GM21390 (cell line): ENCODE measurements at regions not wholly inside any gene's neighbourhood (a gene's known extent, or its start where the extent isn't known, plus 50 kb on each side); places are given as distances from the start of the nearest gene placed in this dataset.

Source experiments
- ATAC-seq: cut with Tn5 transposase; IDR thresholded peaks from one replicate; pipeline ENCODE4 v1.9.1; 2021; ENCODE audit not compliant: unreplicated experiment

DNA sequence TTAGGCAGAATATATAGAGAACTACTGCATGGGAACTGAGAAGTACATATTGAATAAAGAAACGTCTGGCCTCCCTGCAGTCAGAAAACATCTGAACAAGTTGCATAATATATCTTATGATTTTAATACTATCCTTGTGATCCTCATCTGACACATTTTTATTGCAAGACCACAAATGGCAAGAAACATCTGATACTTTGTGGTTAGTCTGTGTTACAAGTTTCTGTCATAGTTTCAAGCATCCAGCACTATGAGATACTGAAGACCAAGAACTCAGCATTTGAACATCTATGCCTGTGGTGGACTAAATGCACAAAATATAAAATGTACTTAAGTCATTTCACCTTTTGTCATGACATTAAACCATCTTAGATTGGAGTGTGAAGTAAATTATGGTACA is 1175.8 kb upstream of the MIR17HG start:
- ATAC-seq, result no peak

DNA sequence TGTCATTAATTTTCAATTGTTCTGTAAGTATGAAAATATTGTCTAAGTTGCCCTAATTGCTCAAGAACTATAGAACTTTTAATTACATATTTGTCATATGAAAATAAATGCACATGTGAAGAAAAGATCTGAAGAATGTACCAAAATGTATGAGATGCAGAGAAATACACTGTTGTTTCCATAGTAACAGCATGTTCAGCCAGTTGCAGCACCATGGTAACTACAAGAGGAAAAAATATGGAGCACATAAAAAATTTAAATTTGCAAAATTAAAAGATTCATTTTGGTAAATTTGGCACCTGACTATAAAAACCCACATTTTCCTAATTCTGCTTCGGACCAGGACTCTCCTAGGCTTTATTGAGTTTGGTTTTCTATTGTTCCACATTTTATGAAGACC is 1170.0 kb upstream of the MIR17HG start:
- no peak for ATAC-seq

DNA sequence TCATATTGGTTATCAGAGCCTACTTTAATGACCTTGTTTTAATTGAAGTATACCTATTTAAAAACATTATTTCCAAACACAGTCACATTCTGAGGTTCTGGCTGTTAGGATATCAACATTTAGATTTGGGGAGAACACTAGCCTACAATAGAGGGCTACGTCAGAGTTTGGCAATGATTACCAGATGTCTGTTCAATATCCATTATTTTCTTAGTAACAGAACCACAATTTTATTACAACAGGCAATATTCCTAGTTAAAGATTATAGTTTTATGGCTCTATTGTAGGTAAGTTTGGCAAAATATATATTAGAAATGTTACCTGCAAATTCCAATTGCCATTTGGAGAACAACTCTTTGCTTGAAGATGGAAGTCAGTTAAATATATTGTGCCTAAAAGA is 1163.1 kb upstream of the MIR17HG start:
- no peak for ATAC-seq

DNA sequence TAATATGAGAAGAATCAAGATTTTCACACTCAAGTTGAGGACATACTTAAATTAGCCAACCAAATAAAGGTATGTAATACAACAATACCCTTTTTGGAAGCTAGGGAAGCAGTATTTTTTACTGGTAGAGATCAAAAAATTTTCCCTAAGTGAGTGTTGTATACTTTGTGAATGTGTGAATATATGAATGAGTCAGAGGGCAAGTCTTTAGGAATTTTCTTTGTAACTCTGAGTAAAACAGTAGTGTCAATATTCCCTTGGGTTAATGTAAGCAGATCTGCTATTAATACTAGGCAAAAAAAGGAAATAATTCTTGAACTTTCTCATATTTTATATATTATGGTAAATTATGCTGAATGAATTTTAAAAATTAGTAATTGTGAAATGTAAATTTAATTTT is 1161.8 kb upstream of the MIR17HG start:
- no peak for ATAC-seq

DNA sequence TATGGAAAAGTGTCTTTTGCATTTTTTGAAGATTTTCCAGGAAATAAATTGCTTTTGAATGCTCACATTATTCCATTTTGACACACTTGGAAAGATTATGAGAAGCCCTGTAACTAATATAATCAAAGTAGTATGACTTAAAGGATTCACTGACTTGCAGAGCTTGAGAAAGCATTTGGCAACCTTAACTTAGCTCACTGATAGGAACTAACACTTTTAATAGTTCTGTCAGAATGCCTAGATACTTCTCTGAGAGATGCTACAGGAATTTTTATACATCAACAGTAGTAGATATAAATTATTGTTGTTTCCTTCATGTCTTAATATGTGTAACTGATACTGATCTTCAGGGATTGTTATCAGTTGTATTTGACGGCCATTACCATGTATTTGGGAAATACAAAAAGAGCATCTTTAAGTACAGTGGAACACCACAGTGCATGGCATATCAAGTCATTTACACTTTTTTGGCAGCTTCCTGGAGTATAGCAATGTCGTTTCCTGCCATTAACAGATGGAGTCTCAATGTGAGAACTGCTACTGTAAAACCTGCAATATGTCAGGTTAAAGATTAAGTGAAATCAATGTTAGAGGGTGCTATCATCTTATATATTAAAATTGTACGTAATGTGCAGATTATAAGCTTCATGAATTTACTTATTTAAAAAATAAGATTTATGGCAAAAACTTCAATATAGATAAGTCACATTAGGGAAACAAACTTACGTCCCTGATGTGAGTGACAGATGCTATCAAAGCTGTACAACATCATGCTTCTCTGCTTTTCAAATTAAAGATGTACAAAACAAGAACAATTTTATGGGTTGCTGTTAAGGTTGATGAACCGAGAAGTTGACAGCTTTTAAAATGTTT is 1159.8 kb upstream of the MIR17HG start:
- no peak for ATAC-seq

DNA sequence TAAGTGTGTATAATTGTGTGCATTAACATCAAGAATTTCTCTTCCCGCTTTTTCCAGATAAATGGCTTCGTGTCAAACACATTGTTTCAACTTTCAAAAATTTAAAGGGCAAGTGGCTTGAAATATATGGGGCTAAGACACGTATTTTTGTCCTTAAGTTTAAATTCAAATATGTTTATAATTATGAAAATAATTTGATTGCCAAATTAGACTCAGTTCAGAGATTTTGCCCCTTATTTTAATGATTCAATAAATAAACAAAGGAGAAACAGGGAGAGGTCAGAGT is 1159.2 kb upstream of the MIR17HG start:
- ATAC-seq, result no peak

DNA sequence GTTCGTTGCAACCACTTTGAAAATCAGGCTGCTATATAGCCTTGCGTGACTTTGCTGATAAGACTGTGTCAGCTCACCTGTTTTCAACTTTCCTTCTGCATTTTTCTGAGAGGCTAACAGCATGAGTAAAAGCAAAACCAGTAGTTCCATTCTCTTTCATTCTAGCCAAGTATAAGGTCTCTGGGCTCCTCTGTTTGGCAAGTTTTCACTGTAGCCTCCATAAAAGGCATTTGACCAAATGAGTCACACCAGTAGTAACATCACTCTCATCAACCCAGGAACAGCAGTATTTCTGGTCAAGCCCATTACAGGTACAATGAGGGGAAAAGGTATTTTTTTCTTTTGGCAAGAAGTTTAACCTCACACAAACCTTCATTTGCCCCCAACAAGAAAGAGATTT is 1149.8 kb upstream of the MIR17HG start:
- ATAC-seq, result peak; percentile 38

DNA sequence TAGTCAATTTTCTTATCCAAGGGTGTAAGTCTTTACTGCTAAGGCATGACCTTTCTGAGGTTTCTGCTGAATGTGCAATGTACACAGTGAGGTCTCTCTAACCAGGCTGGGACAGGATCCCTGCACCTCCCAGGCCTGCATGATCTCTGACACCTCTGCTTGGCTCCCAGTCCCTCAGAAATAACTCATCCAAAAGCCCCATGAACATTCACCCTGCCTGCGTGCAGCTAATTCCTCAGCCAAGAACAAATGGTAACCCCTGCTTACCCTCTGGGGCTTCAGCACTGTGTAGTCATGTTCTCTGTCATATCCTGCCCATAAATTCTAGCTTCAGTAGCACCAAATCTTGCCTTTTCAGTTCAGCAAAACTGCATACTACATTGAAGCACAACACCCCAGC is 1146.3 kb upstream of the MIR17HG start:
- no peak for ATAC-seq

DNA sequence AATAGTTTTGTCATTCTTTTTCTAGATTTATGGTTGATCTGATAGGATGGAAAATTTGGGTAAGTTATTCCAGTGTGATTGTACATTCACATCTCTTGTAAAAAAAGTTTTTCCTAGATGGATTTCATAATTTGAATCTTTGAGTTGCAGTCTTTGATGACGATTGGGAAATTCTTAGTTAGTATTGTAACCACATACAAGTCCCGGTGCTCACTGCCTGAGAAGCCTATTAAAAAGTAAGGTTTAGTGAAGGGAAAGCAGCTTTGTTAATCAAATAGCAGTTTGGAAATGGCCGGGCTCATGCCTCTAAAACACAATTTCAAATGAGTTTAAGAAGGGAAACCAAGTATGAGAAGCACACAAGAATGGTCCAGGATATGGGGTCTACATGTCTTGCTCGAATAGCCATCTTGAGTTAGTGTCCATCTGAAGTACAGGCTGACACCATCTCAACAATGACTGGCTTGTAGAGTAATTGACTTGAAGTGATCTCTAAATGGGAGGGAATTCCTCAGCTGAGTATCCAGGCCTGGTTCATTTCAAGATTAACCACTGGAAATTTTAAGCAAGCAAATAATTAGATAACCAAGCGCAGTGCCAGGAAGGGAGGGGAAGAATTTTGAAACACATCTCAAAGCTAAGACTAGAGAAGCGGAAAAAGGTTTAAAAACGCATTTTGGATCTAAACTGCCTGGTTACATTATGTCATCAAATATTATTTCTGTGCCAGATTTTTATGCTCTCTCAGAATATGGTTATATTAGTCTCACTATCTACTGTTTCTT is 1145.6 kb upstream of the MIR17HG start:
- no peak for ATAC-seq

DNA sequence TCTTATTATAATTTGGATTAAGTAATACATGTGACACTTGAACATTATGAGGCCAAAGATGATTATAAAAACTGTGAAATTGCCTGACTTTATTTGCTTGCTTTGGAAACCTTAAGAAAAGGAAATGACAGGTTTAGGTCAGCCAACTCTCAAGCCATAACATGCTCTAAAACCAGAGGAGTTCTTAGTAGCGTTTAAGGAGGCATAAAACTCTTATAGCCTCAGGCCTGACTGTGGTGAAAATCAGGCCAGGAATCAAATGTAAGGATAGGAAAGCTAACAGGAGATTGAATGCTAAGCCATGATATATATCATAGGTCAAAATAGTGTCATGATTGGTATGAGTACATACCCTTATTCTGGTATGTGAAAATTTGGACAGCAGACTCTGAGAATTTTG is 1142.4 kb upstream of the MIR17HG start:
- ATAC-seq, result no peak

DNA sequence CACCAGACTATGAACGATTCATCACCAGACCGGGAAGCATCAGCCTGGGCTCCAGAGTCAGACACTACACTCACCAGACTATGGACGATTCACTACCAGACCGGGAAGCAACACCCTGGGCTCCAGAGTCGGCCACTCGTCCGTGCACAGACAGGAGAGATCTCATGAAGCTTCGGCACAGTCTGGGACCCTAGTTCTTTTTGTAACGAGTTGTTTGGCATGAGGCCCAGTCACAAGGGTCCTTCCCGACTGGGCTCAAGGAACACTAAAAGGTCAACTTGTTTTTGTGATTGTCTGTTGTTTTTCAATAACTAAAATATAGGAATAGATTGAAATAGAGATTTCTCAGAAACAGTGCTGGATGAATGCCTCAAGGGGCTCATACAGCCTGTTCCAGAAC is 1141.6 kb upstream of the MIR17HG start:
- no peak for ATAC-seq

DNA sequence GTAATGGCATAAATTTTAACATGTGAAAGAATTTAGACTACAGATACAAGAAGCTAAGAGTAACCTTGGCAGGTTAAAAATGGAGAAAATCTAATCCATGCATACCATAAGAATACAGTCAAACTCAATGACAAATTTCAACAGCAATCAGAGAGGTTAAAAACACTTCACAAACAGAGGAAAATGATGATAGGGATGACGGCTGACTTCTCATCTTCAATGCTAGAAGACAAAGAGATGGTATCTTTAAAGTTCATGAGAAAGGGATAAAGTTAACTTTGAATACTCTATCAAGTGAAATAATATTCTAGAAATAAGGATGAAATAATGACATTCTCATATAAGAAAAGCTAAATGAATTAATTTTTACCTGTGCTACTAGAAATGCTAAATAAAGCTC is 1130.2 kb upstream of the MIR17HG start:
- no peak for ATAC-seq

DNA sequence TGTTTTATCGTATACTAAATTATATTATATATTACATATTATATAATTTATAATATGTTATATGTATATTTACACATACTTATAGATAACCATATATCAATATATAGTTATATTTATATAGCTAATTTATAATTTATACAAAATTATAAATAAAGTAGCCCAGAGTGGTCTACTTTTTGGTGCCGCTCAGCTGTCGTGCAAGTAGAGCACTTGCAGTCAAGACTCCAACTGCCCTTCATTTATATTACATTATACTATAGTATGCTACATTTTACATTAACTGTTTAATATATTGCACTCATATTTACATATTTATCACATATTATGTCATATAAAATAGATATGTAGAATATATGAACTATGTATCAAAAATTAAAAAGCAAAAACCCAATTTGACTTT is 1124.7 kb upstream of the MIR17HG start:
- no peak for ATAC-seq

DNA sequence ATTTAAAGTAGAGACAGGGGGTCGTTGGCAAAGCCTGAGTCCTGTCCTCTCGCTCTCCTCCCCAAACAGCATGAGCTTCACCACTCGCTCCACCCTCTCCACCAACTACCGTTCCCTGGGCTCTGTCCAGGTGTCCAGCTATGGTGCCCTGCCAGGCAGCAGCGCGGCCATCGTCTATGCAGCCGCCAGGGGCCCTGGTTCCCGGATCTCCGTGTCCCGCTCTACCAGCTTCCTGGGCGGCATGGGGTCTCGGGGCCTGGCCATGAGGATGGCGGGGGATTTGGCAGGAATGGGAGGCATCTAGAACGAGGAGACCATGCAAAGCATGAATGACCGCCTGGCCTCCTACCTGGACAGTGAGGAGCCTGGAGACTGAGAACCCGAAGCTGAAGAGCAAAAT is 1117.2 kb upstream of the MIR17HG start:
- no peak for ATAC-seq

DNA sequence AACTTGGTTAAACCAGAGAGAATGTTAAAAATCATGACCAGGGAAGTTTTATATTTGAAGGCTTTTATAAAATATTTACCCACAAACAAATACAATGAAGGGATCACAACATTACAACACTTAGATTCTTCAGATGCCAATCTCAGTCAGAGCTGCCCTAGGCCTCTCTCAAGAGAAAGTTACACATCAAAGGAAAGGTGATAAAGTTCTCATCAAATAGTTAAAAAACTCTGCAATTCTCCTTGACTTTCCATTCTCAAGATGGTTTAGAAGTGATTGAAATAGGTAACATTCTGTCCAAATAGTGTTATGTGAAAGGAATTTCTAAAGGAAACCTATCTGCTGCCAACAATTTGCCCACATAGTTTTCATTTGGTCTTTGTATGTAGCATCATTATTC is 1115.2 kb upstream of the MIR17HG start:
- ATAC-seq, result no peak

DNA sequence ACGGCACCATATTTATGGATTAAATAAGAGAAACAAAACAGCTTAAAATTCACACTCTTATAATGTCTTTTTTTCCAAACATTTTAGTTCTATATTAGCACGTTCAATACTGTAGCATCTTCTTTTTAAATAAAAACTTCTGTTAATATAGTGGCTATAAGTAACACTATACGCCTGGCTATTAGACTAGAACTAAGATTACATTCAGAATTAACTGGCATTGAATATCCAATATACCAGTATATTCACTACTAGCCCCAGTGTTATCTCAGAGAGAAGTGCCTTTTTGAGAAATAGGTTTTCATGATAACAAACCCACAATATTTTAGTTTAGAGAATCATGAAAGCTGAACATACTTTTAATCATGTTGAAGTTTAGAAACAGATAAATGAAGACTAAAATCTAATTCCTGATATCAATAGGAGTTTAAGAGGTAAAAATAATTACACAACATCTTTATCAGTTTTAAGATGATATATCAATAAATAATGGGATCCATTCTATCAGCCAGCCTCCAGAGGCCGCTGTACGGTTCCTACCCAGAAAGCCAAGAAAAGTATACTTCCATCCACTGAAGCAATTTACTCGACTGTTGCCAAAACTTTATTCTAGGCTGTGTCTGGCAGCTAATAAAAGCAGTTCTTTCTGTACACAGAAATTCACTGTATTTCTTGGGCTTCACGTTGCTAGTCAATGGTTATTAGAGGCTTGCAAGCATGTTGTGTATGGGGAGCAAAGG is 1113.4 kb upstream of the MIR17HG start:
- no peak for ATAC-seq

DNA sequence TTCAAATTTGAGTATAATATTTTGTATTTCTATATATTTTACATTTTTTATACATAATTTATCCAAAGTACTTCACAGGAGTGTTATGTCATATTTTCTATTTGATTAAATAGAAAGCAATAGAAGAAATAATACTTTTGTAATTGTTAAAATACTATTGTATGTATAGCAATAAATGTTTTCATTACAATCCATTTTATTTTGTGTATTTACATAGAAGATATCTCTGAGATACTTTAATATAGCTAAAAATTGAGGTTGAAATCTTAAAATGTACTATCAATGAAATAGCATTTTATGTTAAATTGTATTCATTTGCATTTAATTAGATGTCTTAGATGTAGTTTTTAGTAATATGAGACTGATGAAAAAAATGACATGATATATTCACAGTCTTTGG is 1109.6 kb upstream of the MIR17HG start:
- no peak for ATAC-seq

DNA sequence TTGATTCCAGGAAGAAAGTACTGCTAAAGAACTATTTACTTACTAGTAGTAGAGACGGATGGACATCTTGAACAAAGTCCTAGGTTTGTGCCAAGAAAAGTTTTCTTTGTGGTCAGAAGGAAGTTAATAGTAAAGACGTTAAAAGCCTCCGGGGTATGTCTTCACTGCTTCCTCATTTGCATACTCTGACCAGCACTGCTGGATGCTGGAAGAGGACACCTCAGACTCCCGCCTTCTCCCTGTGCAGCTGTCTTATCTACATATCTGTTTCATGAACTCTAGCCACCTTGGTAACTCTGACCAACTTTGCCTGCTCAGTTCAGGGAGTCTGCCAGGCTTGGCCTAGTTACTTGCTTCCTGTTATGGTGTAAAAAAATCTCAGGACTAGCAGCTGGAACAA is 1109.1 kb upstream of the MIR17HG start:
- ATAC-seq, result no peak

DNA sequence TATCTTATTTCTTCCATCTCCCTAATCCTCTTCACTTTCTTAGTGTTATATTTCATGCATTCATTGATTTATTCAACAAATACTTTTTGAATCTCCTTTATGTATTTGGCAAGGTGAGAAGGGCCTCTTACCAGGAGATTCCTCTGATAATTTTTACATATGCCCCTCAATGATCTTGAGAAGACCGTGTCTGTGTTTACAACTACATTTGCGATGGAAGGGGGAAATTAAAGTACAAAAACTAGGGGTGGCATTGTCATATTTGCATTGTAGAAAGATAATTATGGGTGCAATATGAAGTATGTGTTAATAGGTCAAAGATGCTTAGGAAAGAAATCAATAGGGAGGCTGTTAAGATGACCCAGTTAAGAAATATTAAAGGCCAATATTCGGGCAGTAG is 1108.4 kb upstream of the MIR17HG start:
- no peak for ATAC-seq

DNA sequence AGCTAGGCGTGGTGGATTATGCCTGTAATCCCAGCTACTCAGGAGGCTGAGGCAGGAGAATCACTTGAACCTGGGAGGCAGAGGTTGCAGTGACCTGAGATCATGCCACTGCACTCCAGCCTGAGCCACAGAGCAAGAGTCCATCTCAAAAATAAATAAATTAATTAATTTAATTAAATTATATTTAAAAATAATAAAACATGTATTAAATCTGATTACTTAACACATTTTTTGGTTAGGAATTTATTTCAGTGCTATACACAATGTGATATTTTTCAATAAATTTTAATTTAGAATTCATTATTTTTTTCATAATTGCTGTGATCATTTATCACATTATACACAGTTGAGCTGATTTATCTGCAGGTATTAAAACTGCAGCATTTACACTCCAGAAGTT is 1101.5 kb upstream of the MIR17HG start:
- no peak for ATAC-seq

DNA sequence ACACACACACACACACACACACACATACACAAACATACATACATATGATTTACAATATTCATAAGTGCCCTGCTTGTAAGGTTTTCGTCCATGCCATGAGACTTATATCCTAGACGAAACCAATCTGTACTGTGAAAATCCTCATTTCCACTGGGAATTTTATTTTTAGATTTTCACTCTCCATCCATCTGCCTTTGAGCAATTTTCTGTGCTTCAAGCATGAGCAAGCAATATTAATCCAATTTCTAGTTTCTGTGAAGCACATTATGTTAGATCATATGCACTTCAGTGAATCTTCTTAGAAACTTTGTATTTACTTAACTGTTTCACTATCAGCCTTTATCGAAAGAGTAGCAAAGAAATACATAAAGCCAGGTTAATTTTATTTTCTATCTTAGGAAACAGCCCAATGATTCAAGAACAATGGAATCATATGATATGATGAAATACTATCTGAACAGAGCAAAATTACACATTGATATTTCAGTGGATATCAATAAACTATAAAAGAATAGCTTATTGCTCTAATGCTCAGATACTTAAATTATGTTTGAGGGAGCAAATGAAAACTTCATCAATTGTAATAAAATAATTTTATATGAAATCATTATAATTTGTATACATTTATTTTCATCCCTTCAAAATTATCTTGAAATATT is 1100.7 kb upstream of the MIR17HG start:
- ATAC-seq, result no peak
